MCF 10A (cell line): ENCODE measurements at regions not wholly inside any gene's neighbourhood (a gene's known extent, or its start where the extent isn't known, plus 50 kb on each side); places are given as distances from the start of the nearest gene placed in this dataset.
A peak's percentile ranks its signal among the peaks of the same experiment; 100 is the strongest.

Experiments used
- BruUV-seq: library from RNA; stranded (reverse); fragments of 400-500 nt; replicated peaks from 2 replicates; lab custom pipeline; 2021; lab: Mats Ljungman, UMichigan
- CTCF ChIA-PET: fragments of 300-600 bp; sonication (Branson Sonifier 250); formaldehyde crosslinking; extraction: SDS; loops from one replicate; lab custom pipeline; 2021; ENCODE audit warnings: antibody characterized with exemption, inconsistent platforms; lab: Yijun Ruan, JAX
- POLR2A ChIA-PET: fragments of 300-600, 350-650 bp; sonication (Branson Sonifier 250); formaldehyde crosslinking; extraction: SDS; loops from one replicate; lab custom pipeline; 2020; ENCODE audit warnings: antibody characterized with exemption, inconsistent platforms; lab: Yijun Ruan, JAX
- DNase-seq: peaks from one replicate; pipeline ENCODE4 v3.0.0-alpha.2; 2018; ENCODE audit not compliant: unreplicated experiment
- H3K27ac Mint-ChIP-seq: one replicate; pipeline ENCODE4 v1.8.0; 2022; ENCODE audit warnings: mild to moderate bottlenecking, low read depth, mixed read lengths; ENCODE audit not compliant: unreplicated experiment
- H3K27me3 Mint-ChIP-seq: one replicate; pipeline ENCODE4 v1.8.0; 2022; ENCODE audit warnings: mixed read lengths; ENCODE audit not compliant: insufficient read depth, unreplicated experiment
- H3K36me3 Mint-ChIP-seq: one replicate; pipeline ENCODE4 v1.8.0; 2022; ENCODE audit warnings: mild to moderate bottlenecking, moderate library complexity, mixed read lengths; ENCODE audit not compliant: insufficient read depth, unreplicated experiment
- H3K4me1 Mint-ChIP-seq: one replicate; pipeline ENCODE4 v1.8.0; 2022; ENCODE audit warnings: mixed read lengths; ENCODE audit not compliant: insufficient read depth, unreplicated experiment
- H3K4me3 Mint-ChIP-seq: one replicate; pipeline ENCODE4 v1.8.0; 2022; ENCODE audit warnings: mild to moderate bottlenecking, moderate library complexity, mixed read lengths; ENCODE audit not compliant: unreplicated experiment
- H3K9me3 Mint-ChIP-seq: one replicate; pipeline ENCODE4 v1.8.0; 2022; ENCODE audit warnings: mixed read lengths; ENCODE audit not compliant: unreplicated experiment
- CTCF ChIP-seq: fragments of 200-600 bp; IDR thresholded peaks from one replicate; pipeline ENCODE4 v1.8.0; 2022; ENCODE audit warnings: antibody characterized with exemption, mild to moderate bottlenecking; ENCODE audit not compliant: unreplicated experiment
- intact Hi-C: fragments of 100-400 bp; cut with micrococcal nuclease; formaldehyde crosslinking; loops from 2 replicates; pipeline ENCODE4 v1.14.1; 2022

DNA sequence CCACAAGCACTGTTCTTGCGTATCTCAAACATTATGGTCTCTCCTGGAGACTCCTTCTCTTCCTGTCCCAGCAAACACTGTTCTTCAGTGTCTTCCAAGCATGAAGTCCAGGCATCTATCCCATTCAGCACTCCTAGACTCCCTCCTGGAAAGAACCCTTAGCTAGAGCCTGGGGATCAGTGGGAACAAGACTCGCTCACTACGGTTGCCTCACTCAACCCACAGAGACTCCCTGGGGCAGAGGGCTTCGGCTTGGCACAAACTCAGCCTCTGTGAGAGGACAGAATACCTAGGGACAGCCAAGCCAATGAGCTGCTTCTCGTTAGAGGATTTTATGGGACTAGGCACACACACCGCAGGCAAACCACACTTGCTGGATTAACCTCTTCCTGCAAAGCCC is 86.5 kb upstream of the IPO9 start:
- Mint-ChIP-seq H3K4me1 (peaks cover 58% of the 10 kb centered on the region), H3K27ac (no peak overlapping the region), H3K36me3 (peaks cover 6% of the 10 kb centered on the region), H3K4me3 (no peak overlapping the region), H3K9me3 (no peaks in the 10 kb centered on the region), H3K27me3 (no peaks in the 10 kb centered on the region)
- CTCF ChIA-PET, result interaction anchor here (0.6 to 19.7 kb wide), 9 partner anchors 16 to 298 kb away, joined by 3 to 332 read pairs (median 3); no protein-coding TSS in a partner anchor
- TF ChIP-seq CTCF, result no peak
- BruUV-seq, result no TSS peak
- DNase-seq, result peak; percentile 56
- intact Hi-C loops, result no loop called here
- POLR2A ChIA-PET, result interaction anchor here (0.7 to 10.6 kb wide), 11 partner anchors 10 to 676 kb away, joined by 3 to 163 read pairs (median 4); no protein-coding TSS in a partner anchor

DNA sequence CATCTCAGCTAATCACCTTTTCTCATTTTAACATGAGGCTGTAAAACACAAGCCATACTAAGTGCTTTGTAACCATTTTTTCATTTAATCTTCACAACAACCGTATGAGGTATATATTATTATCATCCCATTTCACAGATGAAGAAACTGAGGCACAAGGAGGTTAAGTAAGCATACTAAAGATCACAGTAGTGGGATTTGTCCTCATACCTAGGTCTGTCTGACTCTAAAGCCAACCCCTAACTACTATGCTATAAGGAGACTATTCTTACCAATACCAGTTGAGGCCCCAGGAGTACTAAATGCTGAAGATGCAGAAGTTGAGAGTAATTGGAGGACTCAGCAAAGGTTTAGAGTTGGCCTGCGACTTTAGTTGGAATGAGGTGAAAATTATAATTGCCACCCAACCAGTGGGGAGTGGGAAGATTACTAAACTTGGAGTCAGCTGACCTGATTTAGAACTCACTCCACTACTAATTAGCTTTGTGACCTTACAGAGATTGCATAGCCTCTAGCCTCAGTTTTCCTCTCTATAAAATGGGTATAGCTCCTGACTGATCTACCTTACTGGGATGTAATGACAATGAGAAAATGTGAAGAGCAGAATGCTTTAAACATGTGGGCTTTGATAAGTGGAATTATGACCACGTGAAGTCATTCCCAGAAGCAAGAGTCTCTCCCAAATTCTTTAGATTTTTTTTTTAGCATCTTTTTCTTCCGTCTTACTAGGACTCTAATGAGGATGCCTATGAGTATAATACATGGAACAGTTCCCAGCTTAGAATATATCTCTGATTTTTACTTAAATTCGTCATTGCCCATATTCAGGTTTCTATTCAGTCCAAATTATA is 85.8 kb upstream of the IPO9 start:
- Mint-ChIP-seq H3K36me3 (peaks cover 6% of the 10 kb centered on the region), H3K9me3 (no peaks in the 10 kb centered on the region), H3K27me3 (no peaks in the 10 kb centered on the region), H3K4me1 (peaks cover 58% of the 10 kb centered on the region), H3K4me3 (no peak overlapping the region), H3K27ac (no peak overlapping the region)
- BruUV-seq, result no TSS peak
- no peak for TF ChIP-seq CTCF
- POLR2A ChIA-PET, result interaction anchor here (0.7 to 10.6 kb wide), 9 partner anchors 10 to 677 kb away, joined by 3 to 163 read pairs (median 4); no protein-coding TSS in a partner anchor
- CTCF ChIA-PET, result interaction anchor here (0.6 to 19.7 kb wide), 10 partner anchors 16 to 285 kb away, joined by 3 to 332 read pairs (median 4); no protein-coding TSS in a partner anchor
- intact Hi-C loops, result no loop called here
- no peak for DNase-seq

DNA sequence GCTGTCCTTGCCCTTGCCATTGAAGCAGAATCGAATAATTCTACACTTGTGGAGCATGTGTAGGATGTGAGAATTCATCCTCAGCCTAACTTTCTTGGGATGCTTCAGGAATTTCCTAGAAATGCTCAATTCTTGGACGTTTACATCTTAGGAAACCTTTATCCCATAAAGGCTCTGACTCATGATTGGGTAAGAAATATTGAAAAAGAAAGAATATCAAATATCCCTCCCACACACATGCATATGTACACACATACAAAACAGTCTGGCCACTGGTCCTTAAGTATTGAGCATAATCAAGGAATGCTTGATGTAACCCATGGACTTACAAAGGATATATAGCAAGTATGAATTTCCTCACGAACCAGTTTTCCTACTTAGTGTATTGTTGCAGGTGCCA is 83.9 kb upstream of the IPO9 start:
- peak; percentile 75 for DNase-seq
- no peaks in the 10 kb centered on the region for H3K27me3 Mint-ChIP-seq
- no peak overlapping the region for H3K27ac Mint-ChIP-seq
- H3K36me3 Mint-ChIP-seq, result peaks cover 6% of the 10 kb centered on the region
- intact Hi-C loops, result no loop called here
- POLR2A ChIA-PET, result interaction anchor here (0.9 to 10.6 kb wide), 3 partner anchors 8 to 56 kb away, joined by 3 to 163 read pairs (median 19); no protein-coding TSS in a partner anchor
- H3K9me3 Mint-ChIP-seq, result no peaks in the 10 kb centered on the region
- BruUV-seq, result no TSS peak
- H3K4me1 Mint-ChIP-seq, result peaks cover 64% of the 10 kb centered on the region
- H3K4me3 Mint-ChIP-seq, result no peak overlapping the region
- no peak for TF ChIP-seq CTCF
- CTCF ChIA-PET, result interaction anchor here (0.5 to 19.7 kb wide), 9 partner anchors 25 to 248 kb away, joined by 3 to 332 read pairs (median 3); no protein-coding TSS in a partner anchor

DNA sequence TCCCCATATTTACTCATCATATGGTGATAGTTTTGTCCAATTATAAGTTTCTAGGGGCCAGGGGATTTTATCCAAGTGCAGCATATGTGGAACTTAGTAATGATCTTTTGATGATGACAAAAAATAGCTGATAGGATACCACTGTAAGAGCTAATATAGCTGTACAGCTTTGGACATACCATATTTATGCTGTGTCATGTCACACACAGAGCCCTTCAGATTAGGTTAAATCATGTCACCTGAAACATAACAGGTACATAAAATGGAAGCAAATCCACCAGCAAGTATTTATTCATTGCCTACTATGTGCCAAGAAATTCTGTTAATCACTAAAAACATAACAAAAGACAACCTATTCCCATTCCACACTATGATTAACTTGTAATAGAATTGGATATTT is 82.8 kb upstream of the IPO9 start:
- H3K4me3 Mint-ChIP-seq, result no peak overlapping the region
- no peak for TF ChIP-seq CTCF
- BruUV-seq, result no TSS peak
- H3K4me1 Mint-ChIP-seq, result peaks cover 65% of the 10 kb centered on the region
- intact Hi-C loops, result no loop called here
- no peaks in the 10 kb centered on the region for H3K27me3 Mint-ChIP-seq
- H3K36me3 Mint-ChIP-seq, result no peaks in the 10 kb centered on the region
- no peak for DNase-seq
- H3K9me3 Mint-ChIP-seq, result no peaks in the 10 kb centered on the region
- ChIA-PET CTCF (interaction anchor here (0.7 to 19.7 kb wide), 3 partner anchors 15 to 46 kb away, joined by 3 to 332 read pairs (median 146); no protein-coding TSS in a partner anchor), POLR2A (interaction anchor here (0.6 to 10.6 kb wide), 5 partner anchors 10 to 242 kb away, joined by 3 to 163 read pairs (median 3); no protein-coding TSS in a partner anchor)
- H3K27ac Mint-ChIP-seq, result no peak overlapping the region
